HG02840 (cell line): ENCODE measurements at regions not wholly inside any gene's neighbourhood (a gene's known extent, or its start where the extent isn't known, plus 50 kb on each side); places are given as distances from the start of the nearest gene placed in this dataset.
"Not testable (repeated sequence)": the region's sequence is repeated elsewhere in the genome, so short reads cannot be mapped to it uniquely, and the experiment has no call there.

Experiments used
- ATAC-seq: cut with Tn5 transposase; IDR thresholded peaks from one replicate; pipeline ENCODE4 v1.9.1; 2021; ENCODE audit warnings: mild to moderate bottlenecking, moderate library complexity, moderate number of reproducible peaks; ENCODE audit not compliant: unreplicated experiment, low FRiP score

GRCh38 chr4:58111818-58112217 lies 1001.6 kb upstream of the IGFBP7 start:
- no peak for ATAC-seq

- no peak for ATAC-seq
These were observed 983.2 kb upstream of the IGFBP7 start for GRCh38 chr4:58093352-58093751.

GRCh38 chr4:58090539-58090938 lies 980.4 kb upstream of the IGFBP7 start:
- no peak for ATAC-seq

GRCh38 chr4:58081356-58081755 lies 971.2 kb upstream of the IGFBP7 start:
- no peak for ATAC-seq

GRCh38 chr4:58075724-58076123 lies 965.5 kb upstream of the IGFBP7 start:
- ATAC-seq, result no peak

GRCh38 chr4:58074382-58074781 lies 964.2 kb upstream of the IGFBP7 start:
- no peak for ATAC-seq

GRCh38 chr4:58070726-58071125 lies 960.5 kb upstream of the IGFBP7 start:
- no peak for ATAC-seq

- no peak for ATAC-seq
These were observed 954.5 kb upstream of the IGFBP7 start for GRCh38 chr4:58064653-58065052.

- no peak for ATAC-seq
These were observed 953.4 kb upstream of the IGFBP7 start for GRCh38 chr4:58063404-58064160.

- no peak for ATAC-seq
These were observed 951.8 kb upstream of the IGFBP7 start for GRCh38 chr4:58061967-58062366.

GRCh38 chr4:58050439-58050838 lies 940.3 kb upstream of the IGFBP7 start:
- no peak for ATAC-seq

- no peak for ATAC-seq
These were observed 938.3 kb upstream of the IGFBP7 start for GRCh38 chr4:58048491-58048890.

- no peak for ATAC-seq
These were observed 932.0 kb upstream of the IGFBP7 start for GRCh38 chr4:58042176-58042575.

GRCh38 chr4:57993944-57994343 lies 883.8 kb upstream of the IGFBP7 start:
- ATAC-seq, result no peak

- ATAC-seq, result no peak
These were observed 879.2 kb upstream of the IGFBP7 start for GRCh38 chr4:57989430-57989829.

- no peak for ATAC-seq
These were observed 875.0 kb upstream of the IGFBP7 start for GRCh38 chr4:57985161-57985560.

- no peak for ATAC-seq
These were observed 870.9 kb upstream of the IGFBP7 start for GRCh38 chr4:57981123-57981522.

- no peak for ATAC-seq
These were observed 864.6 kb upstream of the IGFBP7 start for GRCh38 chr4:57974821-57975220.

GRCh38 chr4:57973819-57974218 lies 863.6 kb upstream of the IGFBP7 start:
- ATAC-seq, result no peak

GRCh38 chr4:57971261-57971660 lies 861.1 kb upstream of the IGFBP7 start:
- ATAC-seq, result no peak

- ATAC-seq, result no peak
These were observed 857.0 kb upstream of the IGFBP7 start for GRCh38 chr4:57966987-57967760.

GRCh38 chr4:57965431-57965830 lies 855.2 kb upstream of the IGFBP7 start:
- ATAC-seq, result not testable (repeated sequence)
